ENCODE measurements at regions not wholly inside any gene's neighbourhood (a gene's known extent, or its start where the extent isn't known, plus 50 kb on each side); places are given as distances from the start of the nearest gene placed in this dataset.

- TF ChIP-seq CTCF (IDR thresholded peaks at IDR 0.05; ENCODE audit: low read depth, low read length, missing input control) (no peak), TAF1 (conservative IDR thresholded peaks at IDR 0.05) (no peak), REST (IDR thresholded peaks at IDR 0.05) (no peak), SP1 (IDR thresholded peaks at IDR 0.05) (no peak), JUND (IDR thresholded peaks at IDR 0.05) (no peak), EGR1 (IDR thresholded peaks at IDR 0.05; ENCODE audit: low read depth in 2 of 2) (no peak), RXRA (IDR thresholded peaks at IDR 0.05) (no peak), ATF3 (IDR thresholded peaks at IDR 0.05) (no peak), RAD21 (IDR thresholded peaks at IDR 0.05) (no peak), HNF4A (conservative IDR thresholded peaks at IDR 0.05) (no peak), MAX (IDR thresholded peaks at IDR 0.05) (no peak), ZBTB33 (IDR thresholded peaks at IDR 0.05) (no peak)
These were observed 192.7 kb upstream of the MKI67 start for GRCh38 chr10:128318913-128319312.

Measured in liver (tissue), 3 donors.